Posterior vena cava (tissue), 2 donors: ENCODE measurements at regions not wholly inside any gene's neighbourhood (a gene's known extent, or its start where the extent isn't known, plus 50 kb on each side); places are given as distances from the start of the nearest gene placed in this dataset.

Source experiments
- DNase-seq: peaks from one replicate; pipeline ENCODE4 v3.0.0-alpha.2; 2020; ENCODE audit warnings: low spot score
- intact Hi-C, 2 donors: fragments of 100-400 bp; cut with DNase I; formaldehyde crosslinking; loops; one replicate each; pipeline versions ENCODE4 v1.14.1 to v1.14.2; 2022 to 2023
- donor health status: DM: yes; HTN: yes; CAD: no.
- donor health status: DM: yes; HTN: yes; CAD: no.

- no peak for DNase-seq
- intact Hi-C loops = no loop called here
These were observed 130.7 kb upstream of the ZMIZ1 start for GRCh38 chr10:78937800-78938694.

GRCh38 chr10:78938695-78939672 lies 129.8 kb upstream of the ZMIZ1 start:
- intact Hi-C loops = no loop called here

GRCh38 chr10:78942091-78942501 lies 126.7 kb upstream of the ZMIZ1 start:
- intact Hi-C loops = no loop called here
- DNase-seq = no peak

More at GRCh38 chr10:78938695-78939672, 129.8 kb upstream of the ZMIZ1 start:
- no peak for DNase-seq

DNA sequence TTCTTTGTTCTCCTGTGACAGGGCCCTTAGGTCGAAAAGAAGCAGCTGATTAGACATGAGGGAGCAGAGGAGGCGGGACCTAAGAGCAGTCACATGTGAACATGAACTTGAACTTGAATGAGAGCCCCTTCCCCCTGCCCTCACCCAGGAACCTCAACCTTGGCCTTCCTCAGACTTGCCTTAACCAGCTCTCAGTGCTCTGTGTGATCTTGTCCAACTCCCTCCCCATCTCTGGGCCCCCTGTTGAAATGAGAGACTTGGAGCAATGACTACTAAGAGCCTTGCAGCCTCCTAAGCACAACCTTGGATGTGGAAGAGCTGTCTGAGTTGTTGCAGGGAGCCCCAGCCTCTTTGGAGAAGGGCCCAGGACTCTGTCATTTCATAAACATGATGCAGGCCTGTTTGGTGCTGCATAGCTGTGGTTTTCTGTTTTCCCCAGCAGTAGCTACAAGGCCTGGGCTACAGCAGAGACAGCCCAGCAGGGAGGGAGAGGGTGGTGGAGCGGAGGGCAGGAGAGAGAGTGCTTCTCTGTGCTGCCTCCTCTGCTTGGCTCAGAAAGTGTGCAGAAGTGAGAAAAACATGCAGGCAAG lies 123.9 kb upstream of the ZMIZ1 start:
- peak; percentile 84 for DNase-seq
- intact Hi-C loops = no loop called here

DNA sequence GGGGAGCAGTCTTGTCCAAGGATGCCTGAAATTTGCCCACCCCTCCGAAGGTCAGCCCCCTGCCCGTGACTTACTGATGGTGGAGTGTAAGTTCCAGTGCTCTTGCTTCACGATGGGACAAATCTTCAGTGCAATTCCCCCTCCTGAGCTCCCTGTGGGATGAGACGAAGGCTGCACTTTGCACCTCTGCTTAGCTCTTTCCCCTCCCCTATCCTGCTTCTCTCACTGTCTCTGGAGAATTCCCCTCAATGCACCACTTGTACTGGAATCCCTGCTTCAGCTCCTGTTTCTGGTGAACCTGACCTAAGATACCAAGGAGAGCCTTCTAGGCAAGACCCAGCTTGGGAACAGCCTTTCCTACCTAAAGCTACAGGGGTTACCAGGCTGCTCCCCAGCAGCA lies 122.9 kb upstream of the ZMIZ1 start:
- no peak for DNase-seq
- intact Hi-C loops = no loop called here

DNA sequence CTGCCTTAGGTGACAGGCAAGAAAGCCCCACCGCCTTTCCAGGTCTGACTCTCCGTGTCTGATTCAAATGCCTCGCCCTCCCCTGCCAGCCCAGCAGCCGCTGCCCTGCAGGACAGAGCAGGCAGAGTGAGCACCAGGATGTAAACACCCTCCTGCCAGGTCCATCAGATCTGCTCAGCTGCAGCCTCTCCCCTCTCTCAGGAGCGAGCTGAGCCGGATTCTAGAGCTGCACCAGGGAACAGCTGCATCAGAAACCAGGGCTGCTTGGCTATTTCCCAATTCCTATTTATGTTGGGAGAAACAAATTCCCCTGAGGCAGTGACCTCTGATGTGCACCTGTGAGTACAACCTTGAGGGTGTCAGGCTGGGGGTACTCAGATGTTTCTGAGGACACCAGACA lies 121.5 kb upstream of the ZMIZ1 start:
- intact Hi-C loops = no loop called here
- DNase-seq = no peak

DNA sequence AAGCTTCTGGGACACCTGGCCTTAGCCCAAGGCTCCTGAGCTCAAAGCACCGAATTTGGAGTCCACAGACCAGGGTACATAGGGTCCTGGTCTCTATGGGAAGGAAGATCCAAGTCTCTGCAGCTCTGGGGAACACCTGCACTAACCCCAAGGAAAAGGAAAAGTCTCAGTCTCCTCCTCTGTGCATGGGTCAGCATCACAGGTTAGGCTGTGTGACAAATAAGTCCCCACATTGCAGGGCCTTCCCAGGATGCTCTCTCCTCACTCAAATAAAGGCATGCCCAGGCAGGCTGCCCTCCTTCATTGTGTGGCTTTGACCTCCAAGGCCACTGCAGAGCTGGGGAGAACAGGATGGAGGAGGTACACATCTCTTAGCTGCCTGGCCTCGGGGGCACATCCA lies 121.0 kb upstream of the ZMIZ1 start:
- intact Hi-C loops = no loop called here
- DNase-seq = no peak

DNA sequence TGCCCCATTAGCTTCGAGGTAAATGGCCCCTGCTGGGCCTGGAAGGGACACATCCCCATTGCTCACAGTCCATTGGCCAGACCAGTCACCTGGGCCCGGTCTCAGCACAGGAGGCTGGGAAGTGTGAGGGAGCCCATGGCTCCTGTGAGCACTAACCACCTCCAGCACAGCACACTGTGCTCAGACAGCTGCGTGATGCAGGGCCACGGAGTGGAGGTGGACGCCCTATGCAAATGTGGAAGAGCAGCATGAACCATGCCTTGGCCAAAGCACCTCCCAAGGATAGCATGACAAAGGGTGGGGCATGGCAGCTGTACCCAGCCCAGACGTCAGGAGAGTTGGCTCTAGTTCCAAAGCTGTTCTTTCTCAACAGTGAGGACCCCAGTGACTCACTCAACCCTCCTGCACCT lies 120.1 kb upstream of the ZMIZ1 start:
- intact Hi-C loops = no loop called here
- DNase-seq = no peak

- intact Hi-C loops = loop anchor here in 1 of 2 donors (10.0 kb wide), 1 partner anchor 266 kb away; no protein-coding TSS in a partner anchor
- no peak for DNase-seq
These were observed 117.8 kb upstream of the ZMIZ1 start for GRCh38 chr10:78950656-78951587.

- intact Hi-C loops = loop anchor here in 1 of 2 donors (10.0 kb wide), 1 partner anchor 267 kb away; no protein-coding TSS in a partner anchor
- DNase-seq = no peak
These were observed 116.7 kb upstream of the ZMIZ1 start for GRCh38 chr10:78952030-78952429.

DNA sequence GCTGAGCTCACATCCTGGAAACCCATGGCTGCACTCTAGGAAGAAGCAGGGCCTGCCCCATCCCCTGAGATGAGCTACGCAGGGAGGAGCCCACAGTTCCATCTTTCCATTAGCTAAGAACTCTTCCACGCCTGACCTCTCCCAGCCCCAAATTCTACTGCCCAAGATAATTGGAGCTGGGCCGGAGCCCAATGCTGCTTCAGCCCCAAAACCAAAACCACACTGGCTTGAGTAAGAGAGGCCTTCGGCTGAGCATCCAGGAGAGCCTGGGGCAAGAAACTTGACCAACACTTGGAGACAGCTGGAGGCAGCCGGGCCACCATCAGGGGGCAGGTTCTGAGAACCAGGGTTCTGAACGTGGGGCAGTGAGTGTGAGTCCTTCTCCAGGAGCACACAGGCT lies 116.1 kb upstream of the ZMIZ1 start:
- peak; percentile 92 for DNase-seq
- intact Hi-C loops = loop anchor here in 1 of 2 donors (10.0 kb wide), 1 partner anchor 268 kb away; no protein-coding TSS in a partner anchor

DNA sequence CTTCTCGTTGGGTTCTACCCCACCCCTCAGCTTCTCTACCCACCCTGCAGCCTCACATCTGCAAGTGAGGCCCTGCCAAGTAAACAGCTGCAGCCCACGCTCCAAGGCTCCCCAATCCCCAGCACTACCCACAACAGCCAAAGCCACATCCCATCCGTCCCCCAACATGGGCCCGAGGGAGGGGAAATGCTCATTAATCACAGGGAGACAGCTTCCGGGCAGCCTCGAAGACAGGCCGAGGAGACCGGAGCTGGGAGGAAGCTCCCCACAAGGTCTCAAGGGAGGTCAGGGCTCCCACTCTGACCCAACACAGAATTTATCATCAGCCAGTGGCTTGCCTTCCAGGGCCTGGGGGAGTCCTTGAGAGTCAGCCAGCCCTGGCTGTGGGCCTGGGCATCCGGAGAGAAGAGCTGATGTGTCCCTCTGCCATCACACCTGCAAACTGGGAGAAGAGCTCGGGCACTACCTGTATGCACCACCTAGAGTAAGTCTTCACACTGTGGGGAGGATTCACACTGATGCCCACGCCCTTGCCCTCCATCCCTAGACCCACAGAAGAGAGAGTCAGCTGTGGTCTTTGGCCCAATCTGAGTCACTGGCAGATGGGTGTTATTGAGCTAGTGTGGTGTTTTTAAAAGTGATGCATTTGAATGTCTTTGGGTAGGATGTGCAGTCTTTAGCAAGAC lies 115.5 kb upstream of the ZMIZ1 start:
- DNase-seq = no peak
- intact Hi-C loops = loop anchor here in 1 of 2 donors (10.0 kb wide), 1 partner anchor 268 kb away; no protein-coding TSS in a partner anchor

GRCh38 chr10:78953799-78954297 lies 114.9 kb upstream of the ZMIZ1 start:
- intact Hi-C loops = loop anchor here in 1 of 2 donors (10.0 kb wide), 1 partner anchor 269 kb away; no protein-coding TSS in a partner anchor
- DNase-seq = no peak

DNA sequence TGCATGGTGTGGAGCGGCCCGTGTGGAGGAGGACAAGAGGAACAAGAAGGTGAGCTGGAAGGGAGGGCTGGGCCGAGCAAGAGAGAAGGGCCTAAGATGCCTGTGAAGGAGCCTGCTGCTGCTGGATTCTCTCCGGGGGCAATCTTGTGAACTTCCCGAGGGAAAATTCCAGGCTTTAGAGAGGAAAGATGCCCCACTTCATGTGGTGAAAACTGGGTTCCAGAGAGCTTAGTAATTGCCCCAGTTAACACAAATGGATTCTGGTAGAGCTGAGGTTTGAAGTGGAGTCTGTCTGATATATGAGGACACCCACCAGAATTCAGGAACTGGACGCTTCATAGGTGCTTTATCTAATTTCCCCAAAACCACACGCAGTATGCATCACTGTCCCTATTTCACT lies 114.1 kb upstream of the ZMIZ1 start:
- DNase-seq = no peak
- intact Hi-C loops = loop anchor here in 1 of 2 donors (10.0 kb wide), 1 partner anchor 270 kb away; no protein-coding TSS in a partner anchor

DNA sequence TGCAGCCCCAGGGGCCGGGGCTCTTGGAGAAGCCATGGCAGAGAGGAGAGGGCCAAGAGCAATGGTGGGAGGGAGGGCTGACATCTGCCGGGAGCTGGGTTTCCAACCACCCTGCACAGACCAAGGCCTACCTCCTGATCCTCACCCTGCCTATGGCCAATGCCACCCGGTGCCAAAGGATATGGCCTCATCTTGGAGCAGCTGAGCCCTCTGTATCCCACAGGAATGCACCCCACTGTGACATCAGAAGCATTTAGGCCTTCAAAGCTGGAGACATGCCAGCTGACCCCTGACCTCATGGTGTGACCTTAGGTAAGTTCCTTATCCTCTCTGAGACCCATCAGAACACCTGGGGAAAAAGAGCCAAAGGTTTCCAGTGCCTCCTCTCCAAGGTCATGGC lies 113.6 kb upstream of the ZMIZ1 start:
- intact Hi-C loops = loop anchor here in 1 of 2 donors (10.0 kb wide), 1 partner anchor 270 kb away; no protein-coding TSS in a partner anchor
- DNase-seq = no peak

DNA sequence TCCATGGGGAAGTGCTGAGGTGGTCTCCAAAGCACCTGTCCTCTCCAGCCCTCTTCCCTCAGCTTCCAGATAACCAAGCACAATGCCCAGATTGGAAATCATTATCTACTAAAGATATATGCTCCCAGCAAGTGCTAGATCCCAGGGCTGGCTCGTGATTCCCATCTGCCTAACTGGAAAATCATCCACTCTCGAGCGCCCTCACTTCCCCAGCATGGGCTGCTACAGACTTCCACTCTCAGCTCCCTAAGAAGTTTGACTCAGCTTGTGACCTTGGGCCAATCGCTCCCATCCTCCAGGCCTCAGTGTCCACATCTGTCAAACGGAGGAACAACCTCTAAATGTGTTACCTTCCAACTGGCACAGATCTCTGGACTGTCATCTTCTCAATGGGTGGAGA lies 112.4 kb upstream of the ZMIZ1 start:
- intact Hi-C loops = loop anchor here in 1 of 2 donors (10.0 kb wide), 1 partner anchor 272 kb away; no protein-coding TSS in a partner anchor

GRCh38 chr10:78957471-78958039 lies 111.2 kb upstream of the ZMIZ1 start:
- intact Hi-C loops = loop anchor here in 1 of 2 donors (10.0 kb wide), 1 partner anchor 273 kb away; no protein-coding TSS in a partner anchor
- no peak for DNase-seq

More for the DNA sequence above, 112.4 kb upstream of the ZMIZ1 start:
- no peak for DNase-seq
